ENCODE measurements at regions not wholly inside any gene's neighbourhood (a gene's known extent, or its start where the extent isn't known, plus 50 kb on each side); places are given as distances from the start of the nearest gene placed in this dataset.

GRCh38 chr5:173557123-173557903, 59.1 kb downstream of the BOD1 start:
- TF ChIP-seq MYC (IDR thresholded peaks at IDR 0.05; ENCODE audit: low read depth, low read length) (no peak), FOS (IDR thresholded peaks at IDR 0.05; ENCODE audit: borderline replicate concordance, insufficient read depth, low read length) (no peak), CTCF (IDR thresholded peaks at IDR 0.05; ENCODE audit: extremely low read depth in 1 of 2, insufficient read depth in 1 of 2, low read depth in 1 of 2, low read length in 2 of 2) (no peak), POLR2A (IDR thresholded peaks at IDR 0.05; ENCODE audit: low read depth, low read length) (no peak), EZH2 (IDR thresholded peaks at IDR 0.05; ENCODE audit: borderline replicate concordance, low read depth, low read length, severe bottlenecking) (no peak), POLR2AphosphoS5 (IDR thresholded peaks at IDR 0.05; ENCODE audit: insufficient read depth, low read depth, low read length) (no peak), MAX (IDR thresholded peaks at IDR 0.05; ENCODE audit: insufficient read depth, insufficient read length) (no peak)
